Dedifferentiated amniotic fluid mesenchymal stem cell (primary cell): ENCODE measurements at regions not wholly inside any gene's neighbourhood (a gene's known extent, or its start where the extent isn't known, plus 50 kb on each side); places are given as distances from the start of the nearest gene placed in this dataset.

Source experiments
- DNase-seq: peaks from one replicate; pipeline ENCODE4 v3.0.0-alpha.2; 2016; ENCODE audit errors: extremely low spot score

DNA sequence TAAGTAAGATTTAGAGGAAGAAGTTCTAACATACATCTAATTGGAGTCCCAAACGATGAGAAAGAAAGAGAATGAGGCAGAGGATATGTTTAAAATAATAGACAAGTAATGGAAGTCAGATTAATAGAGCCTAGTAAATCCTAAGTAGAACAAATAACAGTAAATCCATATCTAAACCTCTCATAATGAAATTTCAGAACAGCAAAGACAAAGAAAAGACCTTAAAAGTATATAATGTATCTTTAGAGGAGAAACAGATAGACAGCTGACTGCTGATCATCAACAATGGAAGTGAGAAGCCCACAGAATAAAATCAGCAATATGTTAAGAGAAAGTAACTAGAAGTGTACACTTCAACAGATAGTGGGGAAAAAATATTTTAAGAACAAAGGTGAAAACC, 536.2 kb upstream of the ZFHX3 start:
- no peak for DNase-seq

DNA sequence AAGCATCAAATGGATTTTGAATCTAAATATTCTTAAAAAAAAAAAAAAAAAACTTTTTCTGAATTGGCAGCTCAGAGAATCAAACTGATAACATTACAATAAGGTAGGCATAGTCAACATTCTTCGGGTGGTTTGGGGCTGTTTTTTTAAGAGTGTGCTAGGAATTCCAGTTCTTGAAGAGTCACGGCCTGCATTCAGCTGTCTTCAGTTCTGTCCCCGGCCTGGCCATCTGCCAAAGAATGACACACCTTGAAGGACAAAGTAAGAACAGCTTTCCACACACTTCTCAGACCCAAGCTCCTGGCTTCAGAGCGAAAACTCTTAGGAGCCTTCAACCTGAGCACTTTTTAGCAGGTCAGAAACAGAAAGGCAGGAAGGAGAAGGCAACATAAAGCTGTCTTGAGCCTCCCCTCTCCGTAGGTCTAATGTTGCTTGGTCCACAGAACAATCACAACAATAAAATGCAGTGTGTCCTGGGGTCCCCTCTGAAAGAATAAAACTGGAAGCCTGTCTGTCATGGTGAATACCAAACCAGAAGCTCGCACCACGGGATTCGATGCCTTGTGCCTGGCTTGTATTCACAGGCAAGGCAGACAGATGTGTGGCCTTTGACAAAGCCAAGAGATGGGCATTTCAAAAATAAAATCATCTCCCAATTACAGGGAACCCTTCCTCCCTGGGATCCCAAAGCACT, 524.4 kb upstream of the ZFHX3 start:
- no peak for DNase-seq

DNA sequence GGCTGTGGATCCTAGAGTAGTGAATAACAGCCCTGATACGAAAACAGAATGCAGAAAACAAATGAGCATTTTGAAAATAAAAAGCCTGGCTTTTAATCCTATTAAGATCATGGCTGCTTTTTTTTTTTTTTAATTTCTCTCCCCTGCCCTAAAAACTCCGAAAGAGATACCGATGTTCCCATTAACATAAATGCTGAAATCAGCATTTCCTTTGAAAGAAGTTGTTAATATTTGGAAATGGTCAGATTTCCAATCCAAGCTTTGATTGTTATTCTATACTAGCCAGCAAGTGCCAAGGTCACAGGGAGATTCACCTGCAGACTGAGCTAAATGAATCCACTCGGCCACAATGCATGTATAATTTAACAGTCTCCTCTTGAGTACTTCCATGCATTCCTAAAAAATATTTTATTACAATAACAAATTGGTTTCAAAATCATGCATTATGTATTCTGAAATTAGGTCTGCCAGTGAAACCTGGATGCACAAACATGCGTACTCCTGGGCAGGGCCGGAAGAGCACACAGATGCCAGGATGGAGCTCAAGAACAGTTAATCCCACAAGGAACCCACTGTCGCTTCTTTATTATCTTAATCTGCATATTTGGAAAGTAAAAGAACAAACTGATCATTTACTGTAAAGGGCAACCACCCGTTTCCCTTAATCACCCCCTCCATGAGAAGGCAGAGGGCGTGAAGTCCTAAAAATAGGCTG, 521.5 kb upstream of the ZFHX3 start:
- no peak for DNase-seq

DNA sequence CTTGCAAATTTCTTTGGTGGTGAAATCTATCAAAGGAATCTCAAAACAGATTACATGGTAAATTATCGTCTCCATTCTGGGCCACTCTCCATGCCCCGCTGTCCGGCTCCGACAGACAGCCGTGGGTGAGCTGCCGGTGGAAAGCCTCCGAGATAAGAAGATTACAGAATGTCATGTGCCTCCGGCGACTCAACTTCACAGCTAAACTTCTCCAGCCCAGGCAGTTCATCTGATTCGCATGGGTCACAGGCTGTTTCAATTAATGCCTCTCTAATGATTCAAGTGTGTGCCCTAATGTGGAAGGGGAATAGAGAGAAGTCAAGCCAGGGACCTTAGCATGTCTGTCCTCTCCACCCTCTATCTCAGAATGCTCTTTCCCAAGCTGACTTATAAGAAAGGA, 520.8 kb upstream of the ZFHX3 start:
- no peak for DNase-seq

GRCh38 chr16:73565925-73566324, 518.0 kb upstream of the ZFHX3 start:
- DNase-seq = no peak

- DNase-seq = no peak
Measured at GRCh38 chr16:73565263-73565662, 517.3 kb upstream of the ZFHX3 start.

GRCh38 chr16:73563709-73564108, 515.8 kb upstream of the ZFHX3 start:
- no peak for DNase-seq

- no peak for DNase-seq
Measured at GRCh38 chr16:73560497-73560896, 512.6 kb upstream of the ZFHX3 start.

GRCh38 chr16:73558219-73558618, 510.3 kb upstream of the ZFHX3 start:
- DNase-seq = no peak

GRCh38 chr16:73553941-73554660, 506.2 kb upstream of the ZFHX3 start:
- DNase-seq = no peak

DNA sequence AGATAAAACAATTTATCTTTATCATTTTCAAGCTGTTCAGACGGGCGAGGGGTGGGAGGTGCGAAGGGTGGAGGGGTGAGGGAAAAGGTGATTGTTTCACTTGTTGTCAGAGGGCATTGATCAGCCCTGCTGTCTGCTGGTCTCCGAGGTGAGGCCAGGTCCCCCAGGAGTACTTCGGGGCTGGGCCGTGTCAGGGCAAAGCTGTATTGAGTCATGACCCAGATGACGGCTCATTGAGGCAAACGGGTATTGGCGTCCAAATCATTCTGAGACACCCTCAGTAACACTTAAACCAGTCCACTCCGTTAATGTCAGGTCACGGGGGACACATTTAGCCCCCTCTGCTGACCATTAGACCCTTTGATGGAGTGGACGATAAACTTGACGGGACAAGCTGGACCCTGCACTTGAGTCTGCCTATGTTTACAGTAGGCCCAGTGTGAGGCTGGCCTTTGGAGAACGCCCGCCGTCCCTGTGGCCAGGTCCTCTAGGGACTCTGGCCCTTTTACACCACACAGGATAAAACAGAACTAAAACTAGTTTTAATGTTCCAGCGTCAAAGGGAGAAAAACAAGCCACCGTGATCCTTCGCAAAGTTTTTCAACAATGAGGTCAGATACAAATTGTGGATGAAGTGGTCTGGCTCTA, 502.2 kb upstream of the ZFHX3 start:
- DNase-seq = no peak

- DNase-seq = no peak
Measured at GRCh38 chr16:73547552-73548403, 499.9 kb upstream of the ZFHX3 start.

DNA sequence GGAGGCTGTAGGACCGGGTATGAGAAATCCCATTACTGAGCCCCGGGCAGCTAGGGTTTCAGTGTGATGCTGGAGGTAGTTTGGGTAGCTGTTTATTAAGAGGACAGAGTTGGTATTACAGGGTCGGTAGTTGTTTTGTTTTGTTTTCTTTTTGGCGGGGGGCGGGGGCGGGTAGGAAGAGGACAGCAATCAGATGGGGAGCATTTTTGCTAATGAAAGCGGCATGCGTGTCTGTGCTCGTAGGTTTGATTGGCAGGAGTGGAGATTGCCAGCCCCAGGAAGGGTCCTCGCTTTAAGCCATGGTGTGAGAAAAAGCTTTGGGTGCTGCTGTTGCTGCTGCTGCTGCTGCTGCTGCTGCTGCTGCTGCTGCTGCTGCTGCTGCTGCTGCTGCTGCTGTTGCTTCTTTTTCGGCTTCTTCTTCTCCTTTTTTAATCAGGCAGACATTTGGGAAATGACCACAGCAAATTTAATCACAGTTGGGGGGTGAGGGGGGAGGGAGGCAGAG, 498.5 kb upstream of the ZFHX3 start:
- no peak for DNase-seq

- no peak for DNase-seq
Measured at GRCh38 chr16:73545755-73546154, 497.8 kb upstream of the ZFHX3 start.

- DNase-seq = no peak
Measured at GRCh38 chr16:73545290-73545689, 497.4 kb upstream of the ZFHX3 start.

- no peak for DNase-seq
Measured at GRCh38 chr16:73544826-73545225, 496.9 kb upstream of the ZFHX3 start.

GRCh38 chr16:73543970-73544599, 496.2 kb upstream of the ZFHX3 start:
- DNase-seq = no peak

- DNase-seq = no peak
Measured at GRCh38 chr16:73543331-73543969, 495.5 kb upstream of the ZFHX3 start.

- no peak for DNase-seq
Measured at GRCh38 chr16:73542885-73543284, 495.0 kb upstream of the ZFHX3 start.

DNA sequence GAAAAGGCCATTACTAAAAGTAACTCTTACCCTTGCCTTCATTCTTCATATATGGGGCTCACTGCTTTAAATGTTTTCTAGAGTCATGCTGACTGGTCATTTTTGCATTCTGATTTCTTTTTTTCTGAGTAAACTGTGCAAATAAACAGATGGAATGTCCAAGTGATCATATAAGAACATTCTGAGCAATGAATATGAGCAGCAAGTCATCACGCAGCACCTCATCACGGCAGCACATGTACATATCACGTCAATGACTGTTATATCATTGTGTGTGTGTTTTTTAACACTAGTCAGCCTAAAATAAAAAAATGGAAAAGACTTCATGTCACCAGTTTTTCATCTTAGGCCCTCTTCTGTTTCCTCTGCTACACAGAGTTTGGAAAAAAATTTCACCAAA, 490.0 kb upstream of the ZFHX3 start:
- no peak for DNase-seq
